RWPE2 (cell line): ENCODE measurements at regions not wholly inside any gene's neighbourhood (a gene's known extent, or its start where the extent isn't known, plus 50 kb on each side); places are given as distances from the start of the nearest gene placed in this dataset.
A peak's percentile ranks its signal among the peaks of the same experiment; 100 is the strongest.

Experiments
- ATAC-seq: fragments of 200-7000 bp; cut with Tn5 transposase; 3 replicates; pipeline ENCODE4 v1.9.1; 2021; ENCODE audit warnings: low read depth
- DNase-seq: peaks from one replicate; pipeline ENCODE4 v3.0.0-alpha.2; 2020; ENCODE audit warnings: low spot score
- H3K27ac ChIP-seq: fragments of 450-650 bp; 2 replicates; pipeline ENCODE4 v1.5.1; 2017; ENCODE audit warnings: mild to moderate bottlenecking; ENCODE audit not compliant: poor library complexity, severe bottlenecking
- H3K27me3 ChIP-seq: fragments of 250-450 bp; sonication (Bioruptor Pico); 2 replicates; pipeline ENCODE4 v1.5.1; 2021; ENCODE audit warnings: mild to moderate bottlenecking, moderate library complexity; ENCODE audit not compliant: insufficient read depth, poor library complexity, severe bottlenecking
- H3K36me3 ChIP-seq: fragments of 250-450 bp; sonication (Bioruptor Pico); 2 replicates; pipeline ENCODE4 v1.5.1; 2020; ENCODE audit warnings: low read depth, mild to moderate bottlenecking, moderate library complexity
- H3K4me1 ChIP-seq: fragments of 250-450 bp; sonication (Bioruptor Pico); 2 replicates; pipeline ENCODE4 v1.5.1; 2021; ENCODE audit warnings: mild to moderate bottlenecking, moderate library complexity; ENCODE audit not compliant: insufficient read depth, poor library complexity, severe bottlenecking
- H3K4me3 ChIP-seq: fragments of 250-450 bp; sonication (Bioruptor Pico); 2 replicates; pipeline ENCODE4 v1.5.1; 2021; ENCODE audit warnings: mild to moderate bottlenecking, moderate library complexity; ENCODE audit not compliant: severe bottlenecking
- H3K9me3 ChIP-seq: fragments of 250-450 bp; sonication (Bioruptor Pico); 2 replicates; pipeline ENCODE4 v1.5.1; 2021; ENCODE audit warnings: mild to moderate bottlenecking, moderate library complexity; ENCODE audit not compliant: severe bottlenecking
- CTCF ChIP-seq: fragments of 450-650 bp; IDR thresholded peaks from one replicate; pipeline ENCODE4 v1.5.1; 2017; ENCODE audit warnings: mild to moderate bottlenecking, moderate library complexity; ENCODE audit not compliant: poor library complexity, severe bottlenecking

- DNase-seq = no peak
- H3K27me3 ChIP-seq = no peaks in the 10 kb centered on the region
- no peak overlapping the region for H3K27ac ChIP-seq
- TF ChIP-seq CTCF = no peak
- no peaks in the 10 kb centered on the region for H3K36me3 ChIP-seq
- no peak overlapping the region for H3K4me3 ChIP-seq
- H3K4me1 ChIP-seq = no peaks in the 10 kb centered on the region
- no peaks in the 10 kb centered on the region for H3K9me3 ChIP-seq
- ATAC-seq = no peak
These were observed 78.9 kb upstream of the OTOS start for GRCh38 chr2:240219208-240219890.

- Histone ChIP-seq H3K36me3 (no peaks in the 10 kb centered on the region), H3K9me3 (no peaks in the 10 kb centered on the region), H3K27me3 (no peaks in the 10 kb centered on the region), H3K4me3 (no peak overlapping the region), H3K4me1 (no peaks in the 10 kb centered on the region), H3K27ac (no peak overlapping the region)
- TF ChIP-seq CTCF = no peak
- ATAC-seq (peak; percentile 67; the same call in 2 of the 3 replicates), DNase-seq (no peak)
These were observed 79.9 kb upstream of the OTOS start for GRCh38 chr2:240220371-240220770.

GRCh38 chr2:240223631-240224030 is 83.2 kb upstream of the OTOS start:
- Histone ChIP-seq H3K27ac (no peak overlapping the region), H3K27me3 (no peaks in the 10 kb centered on the region), H3K4me1 (no peaks in the 10 kb centered on the region), H3K9me3 (no peaks in the 10 kb centered on the region), H3K4me3 (no peak overlapping the region), H3K36me3 (no peaks in the 10 kb centered on the region)
- ATAC-seq (no peak), DNase-seq (no peak)
- no peak for TF ChIP-seq CTCF

GRCh38 chr2:240224676-240225075 is 84.2 kb upstream of the OTOS start:
- TF ChIP-seq CTCF = no peak
- Histone ChIP-seq H3K27me3 (no peaks in the 10 kb centered on the region), H3K4me3 (no peak overlapping the region), H3K27ac (no peak overlapping the region), H3K4me1 (no peaks in the 10 kb centered on the region), H3K36me3 (no peaks in the 10 kb centered on the region), H3K9me3 (no peaks in the 10 kb centered on the region)
- ATAC-seq (no peak), DNase-seq (no peak)

- DNase-seq = peak; percentile 30
- no peaks in the 10 kb centered on the region for H3K36me3 ChIP-seq
- TF ChIP-seq CTCF = no peak
- no peaks in the 10 kb centered on the region for H3K9me3 ChIP-seq
- H3K27ac ChIP-seq = no peak overlapping the region
- H3K4me1 ChIP-seq = no peaks in the 10 kb centered on the region
- no peak for ATAC-seq
- H3K27me3 ChIP-seq = no peaks in the 10 kb centered on the region
- H3K4me3 ChIP-seq = no peak overlapping the region
These were observed 84.7 kb upstream of the OTOS start for GRCh38 chr2:240225131-240225530.
